ENCODE measurements at regions not wholly inside any gene's neighbourhood (a gene's known extent, or its start where the extent isn't known, plus 50 kb on each side); places are given as distances from the start of the nearest gene placed in this dataset.
"Not testable (repeated sequence)": the region's sequence is repeated elsewhere in the genome, so short reads cannot be mapped to it uniquely, and the experiment has no call there.

- TF ChIP-seq ZNF274 (IDR thresholded peaks at IDR 0.05; ENCODE audit: borderline replicate concordance, extremely low read depth, low read length); EZH2 (IDR thresholded peaks at IDR 0.05; ENCODE audit: low read depth, low read length, severe bottlenecking); SRF (IDR thresholded peaks at IDR 0.05; ENCODE audit: low read depth, low read length); CTCF (IDR thresholded peaks at IDR 0.05; ENCODE audit: control extremely low read depth in 1 of 3, insufficient read depth in 1 of 3, low read depth in 1 of 3, low read length in 3 of 3); SP2 (IDR thresholded peaks at IDR 0.05; ENCODE audit: low read length); POLR2A (IDR thresholded peaks at IDR 0.05; ENCODE audit: control extremely low read depth in 1 of 2, low read depth in 2 of 2, low read length in 2 of 2); TAF1 (IDR thresholded peaks at IDR 0.05; ENCODE audit: low read depth, low read length); RFX5 (IDR thresholded peaks at IDR 0.05; ENCODE audit: borderline replicate concordance, low read depth, low read length); KDM1A (IDR thresholded peaks at IDR 0.05; ENCODE audit: borderline replicate concordance, low read length); SP1 (IDR thresholded peaks at IDR 0.05; ENCODE audit: low read depth, low read length); TCF12 (IDR thresholded peaks at IDR 0.05; ENCODE audit: low read depth, low read length); RNF2 (IDR thresholded peaks at IDR 0.05; ENCODE audit: borderline replicate concordance, low read depth, low read length, missing control alignments, poor library complexity, severe bottlenecking); EGR1 (IDR thresholded peaks at IDR 0.05; ENCODE audit: borderline replicate concordance, low read depth, low read length): not testable (repeated sequence)
Measured at GRCh38 chr4:11996581-11996980, 567.9 kb upstream of the HS3ST1 start.
